HT-29 (cell line): ENCODE measurements at regions not wholly inside any gene's neighbourhood (a gene's known extent, or its start where the extent isn't known, plus 50 kb on each side); places are given as distances from the start of the nearest gene placed in this dataset. TPM values are rescaled to one million over a fixed set of nuclear protein-coding genes. Genes with fewer than 3 reads are reported as not detected.

ENCODE experiments used
- DNase-seq: peaks from one replicate; pipeline ENCODE4 v3.0.0-alpha.2; 2015; ENCODE audit warnings: low spot score
- small RNA-seq: library from RNA; depleted of rRNA; stranded (forward); fragments of <200 nt; gene quantifications from one replicate; pipeline ENCODE3, GENCODE V24; 2014

- no peak for DNase-seq
Observed at GRCh38 chrX:88416965-88417364, 330.1 kb upstream of the CPXCR1 start.

DNA sequence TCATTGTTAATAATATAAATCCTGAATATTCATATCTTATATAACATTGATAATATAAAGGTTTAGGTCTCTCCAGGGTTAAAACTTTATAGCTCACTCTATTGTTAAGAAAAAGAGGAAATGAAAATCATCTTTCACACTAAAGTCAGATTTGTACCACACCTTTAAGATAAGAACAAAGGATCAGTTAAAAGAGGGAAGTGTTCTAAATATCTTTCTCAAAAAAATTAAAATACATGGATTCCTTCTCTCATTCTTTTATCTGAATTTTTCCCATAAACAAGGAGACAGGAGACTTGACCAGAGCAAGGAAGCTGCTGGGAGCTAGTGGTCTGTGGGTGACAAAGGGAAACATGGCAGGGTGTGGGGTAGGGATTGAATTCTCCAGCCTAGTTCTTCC lies 323.0 kb upstream of the CPXCR1 start:
- no peak for DNase-seq

GRCh38 chrX:88424541-88424940 lies 322.5 kb upstream of the CPXCR1 start:
- no peak for DNase-seq

GRCh38 chrX:88425739-88426138 lies 321.3 kb upstream of the CPXCR1 start:
- DNase-seq = peak; percentile 12

- DNase-seq = no peak
Observed at GRCh38 chrX:88437563-88437962, 309.5 kb upstream of the CPXCR1 start.

- DNase-seq = no peak
Observed at GRCh38 chrX:88438209-88438608, 308.8 kb upstream of the CPXCR1 start.

DNA sequence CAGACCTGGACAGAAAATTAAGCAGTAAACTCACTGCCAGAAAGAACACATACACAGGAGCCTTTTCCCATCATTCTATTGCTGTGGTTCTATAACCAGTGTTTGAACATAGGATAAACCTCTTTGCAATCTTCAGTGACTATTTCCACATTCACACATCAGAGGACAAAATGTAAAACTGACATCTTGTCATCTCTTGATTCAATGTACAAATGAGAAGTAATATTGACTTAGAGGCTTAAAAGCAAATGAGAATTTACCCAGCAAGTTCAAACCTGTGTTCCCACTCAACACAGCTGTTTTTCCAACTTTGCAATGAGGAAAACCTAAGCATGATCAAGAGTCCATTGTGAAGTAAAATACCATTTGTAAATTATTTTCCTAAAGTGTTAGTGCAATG lies 307.1 kb upstream of the CPXCR1 start:
- DNase-seq = no peak

Small RNA genes in the stretch of these regions (small RNA-seq; reads per million reads assigned to genes)
- gene AL929325.1 = not detected
- not detected for gene RF01225
